ENCODE measurements at regions not wholly inside any gene's neighbourhood (a gene's known extent, or its start where the extent isn't known, plus 50 kb on each side); places are given as distances from the start of the nearest gene placed in this dataset.
"Not testable (repeated sequence)": the region's sequence is repeated elsewhere in the genome, so short reads cannot be mapped to it uniquely, and the experiment has no call there.

DNA sequence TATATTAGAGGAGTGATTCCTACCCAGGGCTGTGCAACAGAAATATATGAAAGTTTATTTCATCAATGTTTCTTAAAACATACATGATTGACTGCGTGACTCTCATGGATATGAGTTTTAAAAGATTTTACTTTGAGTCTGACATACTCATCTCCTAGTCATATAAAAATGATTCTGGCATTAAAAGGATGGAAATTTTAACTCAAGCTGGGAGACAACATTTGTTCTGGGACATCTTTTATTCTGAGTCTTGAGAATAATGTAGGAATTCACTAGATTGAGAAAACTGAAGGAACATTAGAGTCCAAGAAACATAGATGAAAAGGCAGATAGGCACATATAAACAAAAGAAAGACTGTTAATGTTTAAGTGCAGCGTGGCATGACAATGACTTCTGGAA lies 649.6 kb downstream of the SPRY1 start:
- DNase-seq (ENCODE audit: low read depth in 2 of 2), result no peak

DNA sequence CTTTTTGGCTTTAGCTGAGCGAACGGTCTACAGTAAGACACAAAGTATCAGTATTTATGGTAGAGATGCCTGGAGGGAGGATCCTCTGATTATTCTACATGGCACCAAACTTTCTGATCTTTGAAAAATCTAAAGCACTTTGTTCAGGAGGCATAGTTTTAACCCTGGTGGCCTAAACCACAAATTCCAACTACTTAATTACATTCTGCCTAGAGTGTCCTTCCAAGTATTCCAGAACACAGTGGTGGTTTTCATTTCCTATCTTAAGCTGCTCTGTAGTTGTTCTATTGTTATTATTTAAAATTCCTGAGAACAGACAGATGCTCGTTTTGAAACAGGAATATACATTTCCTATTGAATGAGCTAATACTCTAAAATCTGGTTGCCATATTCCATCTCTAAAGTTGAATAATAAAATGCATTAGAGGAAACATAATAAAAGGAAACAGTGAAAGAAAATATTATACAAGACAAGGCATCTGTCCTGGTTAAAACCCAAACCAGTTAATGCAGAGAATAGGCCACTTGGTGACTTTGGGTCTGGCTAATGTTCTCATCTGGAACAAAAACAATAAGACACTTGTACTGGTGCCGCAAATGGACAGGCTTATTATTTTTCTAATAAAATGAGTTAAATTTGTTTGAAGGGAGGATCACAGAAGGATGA lies 657.4 kb downstream of the SPRY1 start:
- no peak for DNase-seq (ENCODE audit: low read depth in 2 of 2)

DNA sequence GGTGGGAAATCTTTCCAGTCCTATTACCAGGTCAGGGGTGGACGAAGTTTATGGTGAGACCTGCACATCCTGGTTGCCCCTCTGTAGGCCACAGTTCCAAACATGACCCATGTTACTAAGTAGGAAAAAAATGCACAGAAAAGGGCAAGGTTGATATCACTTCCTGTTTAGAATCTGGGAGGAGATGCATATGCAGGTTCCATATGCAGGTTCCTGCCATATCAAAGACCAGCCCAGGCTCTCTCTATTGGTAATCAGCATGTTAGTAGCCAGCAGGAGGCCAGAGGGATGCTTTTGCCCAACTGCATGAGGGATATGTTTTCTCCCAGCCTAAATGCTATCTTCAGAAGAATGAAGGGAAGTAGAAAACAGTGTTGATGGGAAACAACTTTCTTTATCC lies 657.2 kb downstream of the ANKRD50 start:
- no peak for DNase-seq (ENCODE audit: low read depth in 2 of 2)

- no peak for DNase-seq (ENCODE audit: low read depth in 2 of 2)
Observed at GRCh38 chr4:124055896-124056295, 656.6 kb downstream of the ANKRD50 start.

- DNase-seq (ENCODE audit: low read depth in 2 of 2), result no peak
Observed at GRCh38 chr4:124060261-124060918, 652.1 kb downstream of the ANKRD50 start.

GRCh38 chr4:124061413-124061812 lies 651.1 kb downstream of the ANKRD50 start:
- DNase-seq (ENCODE audit: low read depth in 2 of 2), result no peak

GRCh38 chr4:124065422-124065821 lies 647.1 kb downstream of the ANKRD50 start:
- no peak for DNase-seq (ENCODE audit: low read depth in 2 of 2)

GRCh38 chr4:124065936-124066335 lies 646.6 kb downstream of the ANKRD50 start:
- DNase-seq (ENCODE audit: low read depth in 2 of 2), result no peak

GRCh38 chr4:124066595-124066994 lies 645.9 kb downstream of the ANKRD50 start:
- DNase-seq (ENCODE audit: low read depth in 2 of 2), result no peak

- no peak for DNase-seq (ENCODE audit: low read depth in 2 of 2)
Observed at GRCh38 chr4:124067046-124067445, 645.5 kb downstream of the ANKRD50 start.

- no peak for DNase-seq (ENCODE audit: low read depth in 2 of 2)
Observed at GRCh38 chr4:124070688-124071484, 641.6 kb downstream of the ANKRD50 start.

GRCh38 chr4:124075276-124075675 lies 637.3 kb downstream of the ANKRD50 start:
- DNase-seq (ENCODE audit: low read depth in 2 of 2), result not testable (repeated sequence)

GRCh38 chr4:124079174-124079780 lies 633.3 kb downstream of the ANKRD50 start:
- no peak for DNase-seq (ENCODE audit: low read depth in 2 of 2)

- no peak for DNase-seq (ENCODE audit: low read depth in 2 of 2)
Observed at GRCh38 chr4:124083711-124084110, 628.8 kb downstream of the ANKRD50 start.

- DNase-seq (ENCODE audit: low read depth in 2 of 2), result no peak
Observed at GRCh38 chr4:124085561-124086180, 626.9 kb downstream of the ANKRD50 start.

DNA sequence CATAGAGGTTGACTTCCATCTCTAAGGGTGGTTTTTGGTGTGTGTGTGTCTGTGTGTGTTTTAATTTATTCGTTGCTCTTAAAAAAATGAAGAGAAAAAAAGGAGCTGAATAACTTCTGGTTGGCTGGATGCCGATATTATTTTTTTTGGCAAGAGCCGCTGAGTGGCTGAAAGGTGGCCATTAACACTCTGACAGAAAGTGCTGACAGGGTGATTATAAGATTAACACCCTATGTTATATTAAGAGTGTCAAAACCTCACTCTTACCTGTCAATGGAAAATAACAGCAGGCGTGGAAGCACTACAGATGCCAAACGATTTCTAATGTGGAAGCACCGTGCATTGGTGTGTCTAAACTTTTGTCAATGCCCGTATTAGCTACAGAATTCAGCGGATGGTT lies 622.5 kb downstream of the ANKRD50 start:
- DNase-seq (ENCODE audit: low read depth in 2 of 2), result no peak

- no peak for DNase-seq (ENCODE audit: low read depth in 2 of 2)
Observed at GRCh38 chr4:124092101-124092500, 620.4 kb downstream of the ANKRD50 start.

DNA sequence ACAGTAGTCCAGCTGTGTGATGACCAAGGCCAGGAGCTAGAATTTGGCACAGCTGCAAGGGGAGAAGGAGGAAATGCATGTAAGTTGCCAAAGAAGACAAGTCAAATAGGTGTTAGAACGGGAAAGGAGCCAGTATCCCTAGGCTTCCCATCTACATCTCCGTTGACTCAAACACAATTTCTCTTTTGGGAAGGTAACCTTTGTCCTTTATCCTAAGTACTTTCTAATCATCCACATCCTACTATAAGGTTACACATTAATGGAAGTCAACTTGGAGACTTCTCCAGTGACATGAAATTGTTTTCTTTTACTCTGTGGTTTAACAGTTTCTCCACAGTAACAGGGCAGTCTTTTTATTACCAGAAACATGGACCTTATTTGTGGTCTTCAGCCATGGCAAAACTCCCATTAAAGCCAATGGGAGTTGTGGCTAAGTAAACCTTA lies 620.0 kb downstream of the ANKRD50 start:
- no peak for DNase-seq (ENCODE audit: low read depth in 2 of 2)

DNA sequence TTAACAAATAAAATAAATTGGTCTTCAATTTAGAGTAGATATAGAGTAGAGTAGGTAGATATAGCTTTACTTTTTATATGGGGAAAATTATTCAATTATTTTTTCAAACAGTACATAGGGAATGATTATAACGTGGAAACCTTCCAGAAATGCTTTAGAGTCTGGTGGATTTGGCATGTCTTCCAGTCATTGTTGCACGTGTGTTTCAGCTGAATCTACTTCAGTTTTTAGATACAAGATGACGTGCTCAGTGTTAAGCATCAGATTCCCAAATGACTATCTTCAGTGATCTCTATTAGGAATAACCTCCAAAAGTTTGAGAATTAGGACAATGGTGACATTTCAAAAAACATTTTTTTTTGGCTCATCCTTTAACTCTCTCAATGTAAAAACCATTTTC lies 616.9 kb downstream of the ANKRD50 start:
- DNase-seq (ENCODE audit: low read depth in 2 of 2), result no peak

DNA sequence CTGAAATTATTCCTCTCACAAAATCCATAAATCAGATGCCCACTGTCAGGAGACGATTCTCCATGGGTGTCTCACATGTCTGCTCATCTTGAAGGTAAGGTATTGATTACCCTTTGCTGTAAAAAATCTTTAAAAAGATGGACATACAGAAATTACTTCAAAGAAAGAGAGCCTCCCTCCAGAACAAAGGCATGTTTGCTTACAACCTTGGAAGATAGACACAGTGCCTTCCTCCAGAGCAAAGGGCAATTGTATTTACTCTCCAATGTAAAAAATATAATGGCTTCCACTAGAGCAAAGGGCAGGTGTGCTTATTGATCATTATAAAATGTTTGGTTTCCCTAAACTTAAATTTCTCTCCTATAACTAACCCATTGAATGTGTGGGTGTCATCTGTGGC lies 616.2 kb downstream of the ANKRD50 start:
- no peak for DNase-seq (ENCODE audit: low read depth in 2 of 2)

DNA sequence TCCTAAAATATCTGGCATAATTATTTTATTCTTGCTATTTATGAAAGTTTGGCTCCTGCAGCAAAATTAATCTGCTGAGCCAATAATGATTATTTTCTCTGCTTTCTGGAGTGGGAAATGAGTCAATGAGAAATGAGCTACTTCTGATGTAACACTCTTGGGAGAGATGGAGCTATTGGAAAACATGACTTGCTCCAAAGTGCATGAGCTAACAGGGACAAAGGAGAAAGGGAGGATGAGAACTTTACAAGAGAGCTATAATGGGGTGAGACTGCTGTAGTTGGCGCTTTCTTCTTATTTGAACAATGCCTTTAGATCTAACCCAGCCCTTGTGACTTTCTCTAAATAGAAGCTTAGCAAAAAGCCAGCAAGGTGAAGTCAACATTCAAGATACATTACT lies 615.1 kb downstream of the ANKRD50 start:
- no peak for DNase-seq (ENCODE audit: low read depth in 2 of 2)

DNA sequence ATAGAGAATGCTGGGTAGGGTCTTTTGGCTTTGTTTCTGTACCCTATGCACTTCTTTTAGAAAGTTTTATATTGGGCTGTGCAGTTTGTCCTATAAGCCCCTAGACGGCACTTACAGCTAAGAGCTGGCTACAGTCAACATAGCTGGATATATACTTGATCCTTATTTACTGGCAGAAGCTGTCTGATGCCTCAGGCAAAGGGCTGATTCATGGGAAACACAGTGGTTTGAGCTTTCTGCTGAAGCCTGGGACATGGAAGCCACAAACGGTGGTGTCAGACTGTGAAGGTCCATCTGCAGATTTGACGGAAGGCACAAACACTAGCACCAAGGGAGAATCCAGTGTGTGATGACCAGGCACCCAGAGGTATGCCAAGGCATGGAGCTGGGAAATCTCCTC lies 608.4 kb downstream of the ANKRD50 start:
- no peak for DNase-seq (ENCODE audit: low read depth in 2 of 2)

All from stimulated activated CD4-positive, alpha-beta T cell treated with anti-CD3 and anti-CD28 coated beads, Interleukin-1b, Interleukin-23, amount 100 ng/mL, for 4 hours (primary cell).